ENCODE measurements at regions not wholly inside any gene's neighbourhood (a gene's known extent, or its start where the extent isn't known, plus 50 kb on each side); places are given as distances from the start of the nearest gene placed in this dataset.

DNA sequence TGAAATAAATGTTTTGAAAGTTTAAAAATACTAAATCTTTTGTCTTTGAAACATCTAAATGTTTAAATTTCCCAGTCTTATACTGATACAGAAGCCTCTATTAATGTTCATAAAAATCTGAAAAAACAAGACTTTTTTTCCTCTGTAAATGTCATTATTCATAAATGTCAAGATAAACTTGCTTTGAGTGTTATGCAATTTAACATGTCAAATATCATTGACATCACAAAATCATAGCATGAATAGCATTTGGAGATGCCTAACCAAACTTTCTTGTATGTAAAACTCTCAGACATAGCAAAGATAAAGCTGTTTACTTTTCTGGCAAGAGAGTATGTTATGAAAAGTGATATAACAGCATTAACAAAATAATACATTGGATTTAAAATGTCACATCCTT is 128.0 kb upstream of the CDH19 start (continued):
- no peak for TF ChIP-seq ZNF396 (CRISPR knock-in tag; IDR thresholded peaks at IDR 0.05; ENCODE audit: borderline replicate concordance)

DNA sequence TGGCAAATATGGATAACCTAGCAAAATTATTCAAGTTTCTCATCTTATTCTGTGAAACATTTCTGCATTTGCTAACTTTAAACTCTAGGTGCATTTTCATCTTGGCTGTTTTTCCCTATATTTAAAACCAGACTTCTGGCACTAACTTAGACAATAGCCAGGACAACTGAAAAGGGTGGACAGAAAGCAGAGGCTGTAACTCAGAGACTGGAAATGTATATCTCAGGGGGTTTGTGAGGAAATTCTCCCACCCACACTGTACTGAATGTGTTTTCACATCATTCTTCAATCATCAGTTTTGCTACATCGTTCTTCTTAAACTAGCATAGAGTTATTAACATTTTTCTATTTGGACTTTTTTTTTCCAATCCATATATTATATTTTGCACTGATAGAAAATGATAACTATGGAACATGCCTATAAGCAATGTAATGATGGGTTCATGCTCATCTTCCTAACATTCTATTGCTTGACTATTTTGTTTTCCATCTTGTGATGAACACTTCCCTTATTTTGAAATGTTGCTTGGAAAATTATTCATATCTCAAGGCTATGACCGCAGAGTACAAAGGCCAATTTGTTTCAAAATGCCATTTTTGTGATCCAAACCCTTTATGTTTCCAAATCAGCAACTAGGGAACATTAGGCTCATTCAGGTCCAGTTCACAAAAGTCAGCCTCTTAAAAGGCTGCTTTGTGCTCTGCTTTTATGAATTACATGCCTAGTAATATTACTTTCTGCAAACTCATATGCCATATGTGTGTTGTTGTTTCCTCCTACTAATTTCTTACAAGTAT is 125.8 kb upstream of the CDH19 start:
- ChIA-PET CTCF (no interaction called here), POLR2A (no interaction called here)
- H3K27me3 Mint-ChIP-seq (ENCODE audit: low read depth): no peaks in the 10 kb centered on the region
- H3K36me3 Mint-ChIP-seq: no peaks in the 10 kb centered on the region
- H3K4me3 Mint-ChIP-seq: no peak overlapping the region
- ATAC-seq (no peak), DNase-seq (ENCODE audit: low spot score) (no peak)
- no peaks in the 10 kb centered on the region for H3K4me1 Mint-ChIP-seq
- no peak overlapping the region for H3K27ac Mint-ChIP-seq
- H3K9me3 Mint-ChIP-seq: peaks cover 7% of the 10 kb centered on the region; the same call in 1 of the 2 replicates
- TF ChIP-seq, protein P1, sequence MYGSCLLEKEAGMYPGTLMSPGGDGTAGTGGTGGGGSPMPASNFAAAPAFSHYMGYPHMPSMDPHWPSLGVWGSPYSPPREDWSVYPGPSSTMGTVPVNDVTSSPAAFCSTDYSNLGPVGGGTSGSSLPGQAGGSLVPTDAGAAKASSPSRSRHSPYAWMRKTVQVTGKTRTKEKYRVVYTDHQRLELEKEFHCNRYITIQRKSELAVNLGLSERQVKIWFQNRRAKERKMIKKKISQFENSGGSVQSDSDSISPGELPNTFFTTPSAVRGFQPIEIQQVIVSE (CRISPR knock-in tag; IDR thresholded peaks at IDR 0.05; ENCODE audit: borderline replicate concordance): no peak
- TF ChIP-seq EMX1 (CRISPR knock-in tag; IDR thresholded peaks at IDR 0.05) (no peak), HMGA2 (CRISPR knock-in tag; IDR thresholded peaks at IDR 0.05) (no peak), ATF1 (CRISPR knock-in tag; IDR thresholded peaks at IDR 0.05) (no peak), ZBTB21 (CRISPR knock-in tag; IDR thresholded peaks at IDR 0.05; ENCODE audit: borderline replicate concordance) (no peak), TEAD1 (CRISPR knock-in tag; IDR thresholded peaks at IDR 0.05) (no peak), NR3C1 (CRISPR knock-in tag; conservative IDR thresholded peaks at IDR 0.05; ENCODE audit: low read depth) (no peak), ZNF219 (CRISPR knock-in tag; IDR thresholded peaks at IDR 0.05; ENCODE audit: borderline replicate concordance) (no peak)
- TF ChIP-seq, protein P2, sequence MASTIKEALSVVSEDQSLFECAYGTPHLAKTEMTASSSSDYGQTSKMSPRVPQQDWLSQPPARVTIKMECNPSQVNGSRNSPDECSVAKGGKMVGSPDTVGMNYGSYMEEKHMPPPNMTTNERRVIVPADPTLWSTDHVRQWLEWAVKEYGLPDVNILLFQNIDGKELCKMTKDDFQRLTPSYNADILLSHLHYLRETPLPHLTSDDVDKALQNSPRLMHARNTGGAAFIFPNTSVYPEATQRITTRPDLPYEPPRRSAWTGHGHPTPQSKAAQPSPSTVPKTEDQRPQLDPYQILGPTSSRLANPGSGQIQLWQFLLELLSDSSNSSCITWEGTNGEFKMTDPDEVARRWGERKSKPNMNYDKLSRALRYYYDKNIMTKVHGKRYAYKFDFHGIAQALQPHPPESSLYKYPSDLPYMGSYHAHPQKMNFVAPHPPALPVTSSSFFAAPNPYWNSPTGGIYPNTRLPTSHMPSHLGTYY (CRISPR knock-in tag; IDR thresholded peaks at IDR 0.05): no peak

DNA sequence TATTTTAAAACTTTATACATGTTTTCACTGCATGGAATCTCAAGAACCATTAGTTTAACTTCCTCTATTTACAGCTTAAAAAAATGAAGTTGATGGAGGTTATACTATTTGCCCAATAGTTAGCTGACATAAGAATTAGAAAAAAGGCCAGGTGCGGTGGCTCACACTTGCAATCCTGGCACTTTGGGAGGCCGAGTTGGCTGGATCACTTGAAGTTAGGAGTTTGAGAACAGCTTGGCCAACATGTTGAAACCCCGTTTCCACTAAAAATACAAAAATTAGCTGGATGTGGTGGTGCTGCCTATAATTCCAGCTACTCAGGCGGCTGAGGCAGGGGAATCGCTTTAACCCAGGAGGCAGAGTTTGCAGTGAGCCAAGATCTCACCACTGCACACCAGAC is 125.1 kb upstream of the CDH19 start:
- DNase-seq (ENCODE audit: low spot score) (no peak), ATAC-seq (no peak)
- Mint-ChIP-seq H3K4me3 (no peak overlapping the region), H3K27ac (no peak overlapping the region), H3K36me3 (no peaks in the 10 kb centered on the region), H3K4me1 (no peaks in the 10 kb centered on the region), H3K9me3 (peaks cover 7% of the 10 kb centered on the region; the same call in 1 of the 2 replicates), H3K27me3 (ENCODE audit: low read depth) (no peaks in the 10 kb centered on the region)
- POLR2A ChIA-PET: interaction anchor here (0.6 kb wide), 1 partner anchor 388 kb away, joined by 4 read pairs; no protein-coding TSS in a partner anchor
- CTCF ChIA-PET: no interaction called here
- no peak for TF ChIP-seq FOXP1 (CRISPR knock-in tag; IDR thresholded peaks at IDR 0.05; ENCODE audit: borderline replicate concordance)
- TF ChIP-seq, protein P3, sequence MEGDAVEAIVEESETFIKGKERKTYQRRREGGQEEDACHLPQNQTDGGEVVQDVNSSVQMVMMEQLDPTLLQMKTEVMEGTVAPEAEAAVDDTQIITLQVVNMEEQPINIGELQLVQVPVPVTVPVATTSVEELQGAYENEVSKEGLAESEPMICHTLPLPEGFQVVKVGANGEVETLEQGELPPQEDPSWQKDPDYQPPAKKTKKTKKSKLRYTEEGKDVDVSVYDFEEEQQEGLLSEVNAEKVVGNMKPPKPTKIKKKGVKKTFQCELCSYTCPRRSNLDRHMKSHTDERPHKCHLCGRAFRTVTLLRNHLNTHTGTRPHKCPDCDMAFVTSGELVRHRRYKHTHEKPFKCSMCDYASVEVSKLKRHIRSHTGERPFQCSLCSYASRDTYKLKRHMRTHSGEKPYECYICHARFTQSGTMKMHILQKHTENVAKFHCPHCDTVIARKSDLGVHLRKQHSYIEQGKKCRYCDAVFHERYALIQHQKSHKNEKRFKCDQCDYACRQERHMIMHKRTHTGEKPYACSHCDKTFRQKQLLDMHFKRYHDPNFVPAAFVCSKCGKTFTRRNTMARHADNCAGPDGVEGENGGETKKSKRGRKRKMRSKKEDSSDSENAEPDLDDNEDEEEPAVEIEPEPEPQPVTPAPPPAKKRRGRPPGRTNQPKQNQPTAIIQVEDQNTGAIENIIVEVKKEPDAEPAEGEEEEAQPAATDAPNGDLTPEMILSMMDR (IDR thresholded peaks at IDR 0.05): no peak
- no peak for TF ChIP-seq NR3C1 (CRISPR knock-in tag; conservative IDR thresholded peaks at IDR 0.05; ENCODE audit: low read depth)
- no peak for TF ChIP-seq MXD4 (CRISPR knock-in tag; IDR thresholded peaks at IDR 0.05; ENCODE audit: borderline replicate concordance)
- no peak for TF ChIP-seq ETV6 (CRISPR knock-in tag; IDR thresholded peaks at IDR 0.05)

DNA sequence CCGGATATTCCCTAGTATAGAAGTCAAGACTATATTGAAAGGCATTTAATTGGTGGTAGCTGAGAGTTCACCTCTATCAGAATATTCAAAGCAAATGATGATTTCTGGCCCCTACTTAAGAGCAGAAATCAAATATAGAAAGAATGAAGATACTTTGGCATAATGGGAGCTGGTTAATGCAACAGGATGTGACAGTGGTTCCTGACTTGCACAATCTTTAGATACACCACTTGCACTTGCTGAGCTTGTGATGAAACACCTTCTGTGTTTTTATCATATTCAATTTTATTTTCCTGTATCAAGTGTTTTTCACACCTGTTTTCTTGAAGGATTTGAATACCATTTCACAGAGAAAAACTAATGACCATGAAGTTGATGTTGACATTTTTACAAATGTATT is 124.1 kb upstream of the CDH19 start:
- no peaks in the 10 kb centered on the region for H3K4me1 Mint-ChIP-seq
- H3K27me3 Mint-ChIP-seq (ENCODE audit: low read depth): no peaks in the 10 kb centered on the region
- H3K27ac Mint-ChIP-seq: no peak overlapping the region
- no peak overlapping the region for H3K4me3 Mint-ChIP-seq
- ChIA-PET CTCF (no interaction called here), POLR2A (no interaction called here)
- H3K36me3 Mint-ChIP-seq: no peaks in the 10 kb centered on the region
- H3K9me3 Mint-ChIP-seq: peaks cover 7% of the 10 kb centered on the region; the same call in 1 of the 2 replicates
- DNase-seq (ENCODE audit: low spot score) (no peak), ATAC-seq (no peak)
- no peak for TF ChIP-seq SOX15 (CRISPR knock-in tag; IDR thresholded peaks at IDR 0.05)
- no peak for TF ChIP-seq TEAD4 (CRISPR knock-in tag; IDR thresholded peaks at IDR 0.05)
- no peak for TF ChIP-seq FOXP1 (CRISPR knock-in tag; IDR thresholded peaks at IDR 0.05; ENCODE audit: borderline replicate concordance)
- TF ChIP-seq HMGA2 (CRISPR knock-in tag; IDR thresholded peaks at IDR 0.05): no peak
- no peak for TF ChIP-seq ZNF423 (CRISPR knock-in tag; IDR thresholded peaks at IDR 0.05)
- TF ChIP-seq IRF2 (CRISPR knock-in tag; IDR thresholded peaks at IDR 0.05; ENCODE audit: borderline replicate concordance, low read depth): no peak
- TF ChIP-seq, protein P4, sequence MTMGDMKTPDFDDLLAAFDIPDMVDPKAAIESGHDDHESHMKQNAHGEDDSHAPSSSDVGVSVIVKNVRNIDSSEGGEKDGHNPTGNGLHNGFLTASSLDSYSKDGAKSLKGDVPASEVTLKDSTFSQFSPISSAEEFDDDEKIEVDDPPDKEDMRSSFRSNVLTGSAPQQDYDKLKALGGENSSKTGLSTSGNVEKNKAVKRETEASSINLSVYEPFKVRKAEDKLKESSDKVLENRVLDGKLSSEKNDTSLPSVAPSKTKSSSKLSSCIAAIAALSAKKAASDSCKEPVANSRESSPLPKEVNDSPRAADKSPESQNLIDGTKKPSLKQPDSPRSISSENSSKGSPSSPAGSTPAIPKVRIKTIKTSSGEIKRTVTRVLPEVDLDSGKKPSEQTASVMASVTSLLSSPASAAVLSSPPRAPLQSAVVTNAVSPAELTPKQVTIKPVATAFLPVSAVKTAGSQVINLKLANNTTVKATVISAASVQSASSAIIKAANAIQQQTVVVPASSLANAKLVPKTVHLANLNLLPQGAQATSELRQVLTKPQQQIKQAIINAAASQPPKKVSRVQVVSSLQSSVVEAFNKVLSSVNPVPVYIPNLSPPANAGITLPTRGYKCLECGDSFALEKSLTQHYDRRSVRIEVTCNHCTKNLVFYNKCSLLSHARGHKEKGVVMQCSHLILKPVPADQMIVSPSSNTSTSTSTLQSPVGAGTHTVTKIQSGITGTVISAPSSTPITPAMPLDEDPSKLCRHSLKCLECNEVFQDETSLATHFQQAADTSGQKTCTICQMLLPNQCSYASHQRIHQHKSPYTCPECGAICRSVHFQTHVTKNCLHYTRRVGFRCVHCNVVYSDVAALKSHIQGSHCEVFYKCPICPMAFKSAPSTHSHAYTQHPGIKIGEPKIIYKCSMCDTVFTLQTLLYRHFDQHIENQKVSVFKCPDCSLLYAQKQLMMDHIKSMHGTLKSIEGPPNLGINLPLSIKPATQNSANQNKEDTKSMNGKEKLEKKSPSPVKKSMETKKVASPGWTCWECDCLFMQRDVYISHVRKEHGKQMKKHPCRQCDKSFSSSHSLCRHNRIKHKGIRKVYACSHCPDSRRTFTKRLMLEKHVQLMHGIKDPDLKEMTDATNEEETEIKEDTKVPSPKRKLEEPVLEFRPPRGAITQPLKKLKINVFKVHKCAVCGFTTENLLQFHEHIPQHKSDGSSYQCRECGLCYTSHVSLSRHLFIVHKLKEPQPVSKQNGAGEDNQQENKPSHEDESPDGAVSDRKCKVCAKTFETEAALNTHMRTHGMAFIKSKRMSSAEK (CRISPR knock-in tag; IDR thresholded peaks at IDR 0.05; ENCODE audit: borderline replicate concordance): no peak
- no peak for TF ChIP-seq ZNF219 (CRISPR knock-in tag; IDR thresholded peaks at IDR 0.05; ENCODE audit: borderline replicate concordance)
- no peak for TF ChIP-seq NR3C1 (CRISPR knock-in tag; conservative IDR thresholded peaks at IDR 0.05; ENCODE audit: low read depth)
- no peak for TF ChIP-seq ZNF263 (CRISPR knock-in tag; IDR thresholded peaks at IDR 0.05; ENCODE audit: low read depth)
- TF ChIP-seq ZNF671 (CRISPR knock-in tag; IDR thresholded peaks at IDR 0.05): no peak
- no peak for TF ChIP-seq KAT7 (CRISPR knock-in tag; IDR thresholded peaks at IDR 0.05; ENCODE audit: borderline replicate concordance)
- no peak for TF ChIP-seq RORB (CRISPR knock-in tag; IDR thresholded peaks at IDR 0.05)
